GM04503 (cell line): ENCODE measurements at regions not wholly inside any gene's neighbourhood (a gene's known extent, or its start where the extent isn't known, plus 50 kb on each side); places are given as distances from the start of the nearest gene placed in this dataset.

Source experiments
- DNase-seq: peaks from one replicate; pipeline ENCODE4 v3.0.0-alpha.2; 2012; ENCODE audit warnings: low read depth

DNA sequence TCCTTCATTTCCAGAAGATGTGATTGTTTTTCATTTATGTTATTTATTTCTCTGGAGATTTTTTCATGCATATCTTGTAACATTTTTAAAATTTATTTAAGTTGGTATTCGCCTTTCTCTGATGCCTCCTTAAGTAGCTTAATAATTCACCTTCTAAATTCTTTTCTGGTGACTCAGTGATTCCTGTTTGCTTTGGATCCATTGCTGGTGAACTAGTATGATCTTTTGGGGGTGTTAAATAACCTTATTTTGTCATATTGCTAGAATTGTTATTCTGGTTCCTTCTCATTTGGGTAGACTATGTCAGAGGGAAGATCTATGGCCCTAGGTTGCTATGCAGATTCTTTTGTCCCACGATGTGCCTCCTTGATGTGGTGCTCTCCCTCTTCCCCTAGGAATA lies 1347.2 kb upstream of the B3GALT2 start:
- no peak for DNase-seq

DNA sequence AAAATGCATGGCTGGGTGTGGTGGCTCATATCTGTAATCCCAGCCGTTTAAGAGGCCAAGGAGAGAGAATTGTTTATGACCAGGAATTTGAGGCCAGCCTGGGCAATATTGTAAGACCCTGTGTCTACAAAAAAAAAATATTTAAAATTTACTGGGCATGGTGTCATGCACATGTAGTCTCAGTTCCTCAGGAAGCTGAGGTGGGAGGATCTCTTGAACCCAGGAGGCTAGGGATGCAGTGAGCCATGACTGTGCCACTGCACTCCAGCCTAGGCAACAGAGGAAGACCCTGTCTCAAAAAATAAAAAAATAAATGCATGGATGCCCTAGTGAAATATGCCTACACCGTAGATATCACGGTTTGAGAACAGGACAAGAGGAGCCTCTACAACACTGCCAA lies 1331.2 kb upstream of the B3GALT2 start:
- no peak for DNase-seq

DNA sequence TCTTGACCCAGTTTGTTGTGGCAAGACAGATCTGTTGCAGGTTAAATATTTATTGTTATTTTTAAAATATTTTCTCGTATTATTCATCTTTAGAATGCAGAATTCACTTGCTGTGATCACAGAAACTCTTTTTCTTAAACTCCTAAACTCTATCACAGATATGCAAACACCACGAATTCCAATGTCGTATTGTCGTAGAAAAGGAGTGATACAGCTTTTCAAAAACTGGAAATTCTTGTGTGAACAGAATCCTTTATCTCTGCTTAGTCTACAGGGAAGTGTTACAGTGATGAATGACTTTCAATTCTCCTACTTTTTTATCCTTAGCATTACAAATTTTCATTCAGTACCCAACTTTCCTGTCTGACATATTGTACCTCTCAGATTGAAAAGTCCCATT lies 1329.5 kb upstream of the B3GALT2 start:
- DNase-seq, result no peak

DNA sequence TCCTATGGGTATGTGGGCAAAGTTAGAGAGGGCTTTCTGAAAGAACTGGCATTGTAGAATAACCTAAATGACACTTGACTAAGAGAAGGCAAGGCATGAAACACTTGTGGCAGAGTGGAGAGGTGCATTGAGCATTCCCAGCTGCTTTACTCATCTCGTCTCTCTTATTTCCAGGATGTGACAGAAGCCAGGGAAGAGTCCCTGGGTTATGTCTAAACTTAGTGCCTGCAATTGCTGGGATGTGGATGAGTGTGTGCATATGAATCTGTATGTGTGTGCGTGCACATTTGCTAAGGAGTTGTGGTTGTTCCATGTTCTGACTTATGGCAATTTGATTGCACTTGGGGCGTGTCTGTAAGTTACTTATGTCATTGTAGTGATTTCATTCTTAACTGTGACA lies 1326.5 kb upstream of the B3GALT2 start:
- DNase-seq, result no peak

DNA sequence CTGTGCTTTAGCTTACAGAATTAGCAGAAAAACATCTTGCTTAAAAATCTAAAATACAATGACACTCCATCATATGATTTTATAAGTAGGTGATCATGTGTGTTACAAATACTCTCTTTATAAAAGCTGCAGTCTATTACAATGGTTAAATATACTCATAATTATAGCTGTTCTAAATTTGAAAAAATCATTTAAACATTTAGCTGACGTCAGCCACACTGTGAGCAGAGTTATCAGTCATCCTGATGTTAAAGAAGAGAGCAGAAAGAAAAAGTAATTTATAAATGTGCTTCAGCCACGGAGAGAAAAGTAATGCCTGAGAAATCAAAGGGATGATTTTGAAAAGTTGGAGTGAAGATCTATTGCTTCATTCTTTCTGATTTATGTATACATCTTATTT lies 1325.9 kb upstream of the B3GALT2 start:
- no peak for DNase-seq

DNA sequence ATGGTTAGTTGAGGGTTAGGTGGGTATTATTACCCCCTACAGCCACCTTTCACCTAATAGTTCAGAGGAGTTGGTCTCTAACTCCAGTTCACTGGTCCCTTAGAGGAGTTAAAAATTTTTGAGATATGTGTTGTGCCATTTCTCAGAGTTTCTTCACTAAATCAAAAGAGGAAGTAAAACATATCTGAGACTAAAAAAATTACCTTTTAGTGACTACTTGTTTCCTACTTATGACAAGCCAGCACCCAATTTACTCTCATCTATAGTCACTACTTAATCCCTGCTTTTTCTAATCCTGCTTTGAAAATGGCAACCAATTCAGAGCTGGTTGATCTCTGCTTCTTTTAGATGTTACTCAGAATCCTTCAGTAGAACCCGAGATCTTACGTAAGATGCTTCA lies 1316.8 kb upstream of the B3GALT2 start:
- DNase-seq, result no peak

DNA sequence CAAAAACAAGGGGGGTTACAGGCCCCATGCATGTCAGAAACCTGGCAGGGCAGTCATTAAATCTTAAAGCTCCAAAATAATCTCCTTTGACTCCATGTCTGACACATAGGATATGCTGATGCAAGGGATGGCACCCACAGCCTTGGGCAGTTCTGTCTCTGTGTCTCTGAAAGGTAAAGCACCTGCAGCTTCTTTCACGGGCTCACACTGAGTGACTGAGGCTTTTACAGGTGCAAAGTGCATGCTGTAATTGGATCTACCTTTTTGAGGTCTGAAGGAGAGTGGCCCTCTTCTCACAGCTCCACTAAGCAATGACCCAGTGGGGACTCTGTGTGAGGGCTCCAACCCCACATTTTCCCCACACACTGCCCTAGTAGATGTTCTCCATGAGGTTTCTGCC lies 1309.0 kb upstream of the B3GALT2 start:
- no peak for DNase-seq

DNA sequence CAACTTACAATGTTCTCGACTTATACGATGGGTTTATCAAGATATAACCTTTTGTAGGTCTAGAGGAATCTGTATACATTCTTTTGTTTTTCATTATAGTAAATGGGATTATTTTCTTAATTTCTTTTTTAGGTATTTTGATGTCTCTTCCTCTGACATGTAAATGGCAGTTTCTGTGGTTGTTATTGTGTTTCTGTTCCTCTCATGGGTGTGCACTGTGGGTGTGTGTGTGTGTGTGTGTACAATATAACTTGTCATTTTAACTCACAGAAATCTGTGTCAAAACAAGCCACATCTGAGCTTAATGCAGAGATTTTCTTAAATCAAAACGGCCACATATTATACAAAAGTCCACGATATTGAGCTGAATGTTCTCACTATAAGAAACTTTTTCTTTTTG lies 1300.8 kb upstream of the B3GALT2 start:
- DNase-seq, result no peak

DNA sequence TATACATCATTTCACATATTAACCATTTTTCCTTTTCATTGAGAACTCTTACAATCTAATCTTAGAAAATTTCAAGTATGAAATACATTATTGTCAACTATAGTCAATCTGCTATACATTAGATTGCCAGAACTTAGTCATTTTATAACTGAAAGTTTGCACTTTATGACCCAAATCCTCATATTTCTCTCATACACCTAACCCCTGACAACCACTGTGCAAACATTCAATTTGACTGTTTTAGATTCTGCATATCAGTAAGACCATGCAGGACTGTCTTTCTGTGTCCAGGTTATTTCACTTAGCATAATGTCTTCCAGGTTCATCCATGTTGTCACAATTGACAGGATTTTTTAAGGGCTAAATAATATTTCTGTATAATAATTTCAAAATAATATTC lies 1299.0 kb upstream of the B3GALT2 start:
- DNase-seq, result no peak

DNA sequence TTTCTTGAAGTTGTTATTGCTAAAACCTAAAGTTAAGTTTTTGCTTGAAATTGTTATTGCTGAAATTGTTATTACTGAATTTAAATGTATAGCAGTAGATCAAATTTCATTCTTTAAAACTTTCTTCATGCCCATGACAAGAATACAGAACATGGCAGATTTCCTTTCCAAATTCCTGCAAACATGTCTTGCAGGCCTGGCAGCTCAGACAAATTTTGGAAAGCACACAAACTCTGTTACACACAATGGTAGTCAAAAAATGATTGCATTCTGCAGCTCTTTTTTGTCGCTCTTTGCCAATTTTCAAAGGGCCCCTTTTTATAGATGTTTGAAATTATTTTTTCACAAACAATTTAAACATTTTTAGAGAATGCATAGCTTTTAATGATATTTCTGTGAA lies 1292.3 kb upstream of the B3GALT2 start:
- no peak for DNase-seq

DNA sequence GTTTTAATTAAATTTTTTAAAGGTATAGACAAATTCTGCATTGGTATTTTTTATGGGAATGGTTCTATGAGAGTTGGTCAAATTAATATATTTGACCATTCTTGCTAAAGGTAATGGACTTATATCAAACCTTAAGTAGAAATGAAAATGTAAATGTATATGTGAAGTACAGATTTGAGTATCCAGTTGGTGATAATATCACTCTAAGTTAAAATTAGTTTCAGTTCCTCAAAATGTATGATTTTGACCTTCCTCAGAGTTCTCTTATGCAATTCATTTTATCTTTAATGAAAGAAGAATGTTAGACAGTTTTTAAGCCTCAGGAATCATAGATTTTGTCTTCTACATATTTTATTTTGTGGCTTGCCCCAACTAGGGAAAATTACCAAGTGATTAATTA lies 1291.5 kb upstream of the B3GALT2 start:
- DNase-seq, result no peak

DNA sequence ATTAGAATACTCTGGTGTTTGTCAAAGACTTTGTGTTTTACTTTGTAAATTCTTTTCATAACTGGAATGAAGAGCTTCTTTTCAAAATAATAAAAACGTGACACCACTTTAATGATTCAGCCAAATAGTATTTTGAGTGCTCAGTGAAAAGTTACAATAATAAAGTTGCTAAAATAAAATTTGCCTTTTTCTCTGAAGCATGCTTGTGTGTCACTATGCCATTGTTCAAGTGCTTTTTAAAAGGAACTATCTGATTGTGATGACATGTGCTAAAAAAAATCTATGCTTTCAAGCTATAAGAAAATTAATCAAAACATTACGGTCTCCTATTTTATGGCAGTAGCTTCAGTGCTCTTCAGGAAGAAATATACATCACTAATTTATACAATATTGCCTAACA lies 1290.5 kb upstream of the B3GALT2 start:
- no peak for DNase-seq

DNA sequence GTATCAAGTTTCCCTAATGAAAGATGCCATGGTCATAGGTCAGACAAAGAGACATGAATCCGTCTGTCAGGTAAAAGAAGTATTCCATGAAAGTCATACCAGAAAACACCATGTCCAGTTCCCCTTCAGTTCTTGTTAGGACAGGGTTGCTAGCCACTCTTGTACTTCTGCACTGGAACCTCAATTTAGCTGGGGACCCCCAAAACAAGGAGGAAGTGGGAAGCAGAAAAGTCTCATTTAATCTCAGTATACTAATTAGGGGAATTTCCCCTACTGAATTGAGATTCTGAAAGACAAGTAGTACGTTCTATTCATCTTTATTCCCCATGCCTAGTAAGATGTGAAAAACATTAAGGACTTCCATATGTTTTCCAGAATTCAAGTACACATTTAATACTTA lies 1289.9 kb upstream of the B3GALT2 start:
- DNase-seq, result no peak

DNA sequence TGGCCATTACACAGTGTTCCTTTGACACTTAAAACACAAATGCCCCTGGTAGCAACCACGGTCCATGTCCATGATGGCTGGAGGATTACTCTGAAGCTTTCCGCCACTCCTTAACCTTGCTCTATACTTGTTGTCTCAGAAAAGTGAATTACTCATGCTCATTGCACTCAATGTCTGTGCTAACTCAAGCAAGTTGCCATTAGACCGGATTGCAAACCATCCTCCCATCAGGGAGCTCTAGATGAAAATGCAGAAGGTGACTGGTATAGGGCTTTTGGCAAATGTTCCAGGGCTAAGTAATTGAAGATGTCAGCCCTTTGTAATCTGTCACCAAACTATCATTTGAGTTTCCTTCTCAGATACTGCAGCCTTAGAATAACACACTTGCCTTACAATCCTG lies 1288.3 kb upstream of the B3GALT2 start:
- DNase-seq, result no peak

DNA sequence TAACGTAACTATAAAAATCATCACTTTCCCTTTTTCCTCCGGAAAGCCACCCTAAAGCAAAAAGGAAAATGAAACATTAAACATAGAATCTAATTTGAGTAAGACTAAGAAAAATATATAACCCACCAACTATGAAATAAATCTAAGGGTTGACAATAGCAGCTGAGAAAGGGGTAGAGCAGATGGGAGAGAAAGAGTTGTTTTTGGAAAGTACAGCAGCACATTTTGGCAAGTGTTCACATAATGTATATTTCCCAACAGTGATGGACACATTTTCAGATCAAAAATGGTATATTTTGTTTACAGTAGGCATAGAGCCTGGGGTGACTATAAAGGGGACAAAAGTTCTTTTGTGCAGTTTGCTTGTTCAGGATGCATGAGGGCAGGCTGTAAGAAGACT lies 1287.4 kb upstream of the B3GALT2 start:
- no peak for DNase-seq

DNA sequence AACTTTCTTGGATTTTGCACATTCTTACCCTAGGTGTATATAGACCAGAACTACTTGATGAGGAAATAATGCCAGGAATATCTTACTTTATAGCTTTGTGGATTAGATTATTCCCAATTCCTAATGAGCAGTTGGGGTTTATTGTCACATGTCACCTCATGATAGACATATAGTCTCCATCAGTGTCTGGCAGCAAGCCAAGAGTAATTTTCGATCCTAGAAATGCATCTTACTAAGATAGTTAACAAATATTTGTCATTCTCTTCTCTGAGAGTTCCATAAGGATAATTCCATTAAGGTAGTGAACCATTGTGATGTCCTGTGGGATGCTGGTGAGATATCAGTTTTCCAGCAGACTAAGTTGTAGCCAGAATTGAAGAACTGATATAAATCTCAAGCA lies 1282.9 kb upstream of the B3GALT2 start:
- DNase-seq, result no peak

DNA sequence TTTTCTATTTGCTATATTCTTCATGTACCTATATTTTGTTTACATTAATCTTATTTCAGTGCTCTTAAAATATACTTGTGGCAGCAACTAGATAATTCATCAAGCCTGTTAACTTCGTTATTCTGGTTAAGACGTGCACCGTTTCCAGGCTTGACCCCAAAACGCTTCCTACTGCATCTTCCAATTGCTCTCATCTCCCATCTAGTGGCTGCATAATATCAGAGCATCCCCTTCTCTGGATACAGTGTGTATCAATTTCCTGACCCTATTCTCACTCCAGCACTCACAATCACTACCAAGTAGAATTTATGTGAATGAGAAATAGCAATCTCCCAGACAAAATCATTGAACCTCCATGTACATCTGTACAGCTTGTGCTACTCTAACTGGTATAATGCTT lies 1280.3 kb upstream of the B3GALT2 start:
- DNase-seq, result no peak

DNA sequence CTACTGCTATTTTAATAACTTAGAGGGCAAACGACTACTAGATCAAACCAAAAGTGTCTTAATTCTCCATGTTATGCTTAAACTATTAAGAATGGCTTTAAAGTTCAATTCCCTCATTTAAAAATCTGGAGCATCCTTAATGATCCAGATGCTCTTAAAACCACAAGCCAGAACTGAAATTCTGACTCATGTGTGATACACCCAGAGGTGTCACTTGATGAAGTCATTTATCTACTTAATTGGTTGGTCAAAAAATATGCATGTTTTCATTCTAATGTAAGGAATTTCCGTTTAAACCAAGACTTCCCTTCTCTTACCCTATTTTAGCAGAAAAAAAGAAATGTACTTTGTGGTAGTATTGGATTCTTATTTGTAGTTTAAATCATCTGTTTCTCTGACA lies 1261.2 kb upstream of the B3GALT2 start:
- DNase-seq, result no peak

DNA sequence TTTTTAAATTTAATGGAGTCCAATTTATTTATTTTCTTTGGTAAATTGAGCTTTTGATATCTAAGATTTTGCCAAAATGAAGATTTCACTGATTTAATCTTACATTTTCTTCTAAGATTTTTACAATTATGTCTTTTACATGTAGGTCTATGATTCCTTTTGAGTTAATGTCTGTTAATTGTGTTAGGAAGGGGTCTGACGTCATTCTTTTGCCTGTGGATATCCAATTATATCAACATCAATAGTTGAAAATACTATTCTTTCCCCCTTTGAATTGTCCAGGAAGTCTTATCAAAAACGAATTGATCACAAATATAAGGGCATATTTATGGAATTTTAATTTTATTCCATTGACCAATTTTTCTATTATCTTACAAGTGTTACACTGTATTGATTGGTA lies 1258.8 kb upstream of the B3GALT2 start:
- DNase-seq, result no peak

DNA sequence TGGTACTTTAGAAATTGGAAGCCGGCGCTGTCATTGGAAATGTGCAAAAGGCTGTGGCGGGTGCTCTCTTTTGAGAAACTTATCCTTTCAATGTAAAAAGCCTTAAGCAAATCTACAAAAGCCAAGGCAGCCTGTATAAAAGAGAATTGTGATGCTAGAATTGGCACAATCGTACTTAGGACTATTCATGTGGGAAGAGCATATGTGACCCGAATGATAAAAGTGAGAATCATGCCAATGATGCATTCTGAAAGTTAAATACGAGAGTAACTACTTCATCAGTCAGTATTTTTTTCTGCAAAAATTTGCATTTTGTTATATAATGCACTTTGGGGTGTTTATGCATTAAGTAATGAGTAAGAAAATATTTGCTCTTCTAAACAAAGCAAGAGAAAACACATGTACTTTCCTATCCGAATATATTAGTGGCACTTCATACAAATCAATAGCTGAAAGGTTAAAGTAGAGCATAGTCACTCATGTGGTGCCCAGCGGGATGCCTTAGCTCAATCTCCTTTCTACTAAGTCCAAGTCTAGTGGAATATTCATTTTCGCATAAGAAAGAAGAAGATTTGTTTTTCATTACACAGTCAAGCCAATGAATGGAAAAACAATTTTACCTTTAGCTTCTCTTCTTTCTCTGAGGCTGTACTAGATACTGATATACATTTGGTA lies 1256.6 kb upstream of the B3GALT2 start:
- DNase-seq, result no peak

DNA sequence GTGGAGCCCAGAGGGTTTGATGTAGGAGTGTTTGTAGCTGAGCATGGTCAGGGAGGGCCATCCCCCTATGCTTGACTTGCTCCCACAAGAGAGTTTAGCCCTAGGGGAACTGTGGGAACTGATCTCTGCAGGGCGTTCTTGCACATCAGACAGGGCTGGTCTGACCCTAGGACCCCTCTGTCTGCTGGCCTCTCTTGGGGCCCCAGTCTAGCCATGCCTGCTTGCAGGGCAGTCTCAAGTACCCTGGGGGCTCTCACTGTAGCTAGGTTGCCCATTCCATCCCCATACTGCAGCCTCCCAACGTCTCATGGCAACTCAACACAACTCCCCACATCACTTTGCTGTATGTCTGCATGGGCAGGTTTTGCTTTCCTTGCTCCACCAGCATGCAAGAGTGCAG lies 1250.7 kb upstream of the B3GALT2 start:
- no peak for DNase-seq

DNA sequence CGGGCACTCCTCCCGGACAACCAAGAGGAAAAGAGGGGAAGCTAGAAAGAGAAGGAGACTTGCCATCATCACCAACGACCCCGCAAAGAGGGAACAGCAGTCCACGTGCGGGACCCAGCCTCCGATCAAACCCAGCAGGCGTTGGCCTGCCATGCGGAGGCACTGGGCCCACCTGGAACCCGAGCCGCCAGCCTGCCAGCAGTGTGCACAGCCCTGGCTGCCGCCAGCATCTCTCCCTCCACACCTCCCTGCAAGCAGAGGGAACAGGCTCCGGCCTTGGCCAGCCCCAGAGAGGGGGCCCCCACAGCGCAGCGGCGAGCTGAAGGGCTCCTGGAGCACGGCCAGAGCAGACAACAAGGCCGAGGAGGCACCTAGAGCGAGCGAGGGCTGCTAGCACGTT lies 1244.7 kb upstream of the B3GALT2 start:
- DNase-seq, result no peak

DNA sequence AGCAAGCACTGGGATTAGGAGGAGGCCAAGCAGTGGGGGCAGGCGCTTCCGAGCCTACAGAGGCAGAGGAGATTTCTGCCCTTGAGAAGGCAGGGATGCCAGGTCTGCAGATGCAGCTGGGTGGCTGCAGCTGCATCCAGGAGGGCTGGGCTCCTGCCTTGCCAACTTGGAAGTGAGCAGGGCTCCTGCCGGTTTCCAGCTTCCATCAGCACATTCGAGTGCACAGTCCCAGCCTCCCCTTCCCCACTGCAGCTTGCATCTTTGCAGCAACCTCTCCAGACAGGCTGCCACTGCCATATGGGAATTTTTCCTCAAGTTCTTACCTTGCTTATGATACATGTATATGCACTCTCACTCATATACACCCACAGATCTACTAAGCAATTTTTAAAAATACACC lies 1234.3 kb upstream of the B3GALT2 start:
- DNase-seq, result no peak

DNA sequence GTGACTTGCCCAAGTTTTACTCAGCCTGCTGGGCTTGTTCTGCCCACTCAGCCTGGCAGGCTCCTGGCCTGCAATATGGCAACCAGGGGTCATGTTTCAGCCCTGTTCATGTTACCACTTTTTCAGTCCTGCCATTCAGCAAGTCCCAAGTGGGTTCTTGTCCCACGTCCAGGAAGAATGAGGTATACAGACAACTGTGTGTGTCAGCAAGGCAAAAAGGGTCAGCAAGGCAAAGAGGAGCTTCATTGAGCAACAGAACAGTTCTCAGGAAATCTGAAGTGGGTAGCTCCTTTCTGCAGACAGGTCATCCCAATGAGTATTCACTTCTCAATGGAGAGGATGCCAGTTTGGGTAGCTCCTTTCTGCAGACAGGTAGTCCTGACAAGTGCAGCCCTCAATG lies 1233.3 kb upstream of the B3GALT2 start:
- DNase-seq, result no peak

DNA sequence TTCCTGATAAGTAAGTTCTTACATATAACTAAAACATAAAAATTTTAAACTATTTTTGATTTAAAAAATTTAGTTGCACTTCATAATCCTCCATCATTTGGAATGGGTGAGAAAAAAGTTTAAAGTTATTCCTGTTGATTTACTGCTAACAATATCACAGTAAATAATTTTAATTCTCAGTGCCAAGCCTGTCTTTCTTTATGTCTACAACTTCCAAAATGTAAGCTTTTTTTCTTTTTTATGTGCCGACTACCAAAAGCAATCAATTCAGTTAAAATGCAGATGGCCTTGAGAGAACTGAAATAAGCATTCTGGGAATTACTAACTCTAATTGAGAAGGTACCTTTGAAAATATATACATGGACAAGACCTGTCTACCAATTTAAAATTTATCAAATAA lies 1224.3 kb upstream of the B3GALT2 start:
- DNase-seq, result no peak
